Keratinocyte (primary cell): ENCODE measurements at regions not wholly inside any gene's neighbourhood (a gene's known extent, or its start where the extent isn't known, plus 50 kb on each side); places are given as distances from the start of the nearest gene placed in this dataset.
A peak's percentile ranks its signal among the peaks of the same experiment; 100 is the strongest.

ENCODE experiments used
- DNase-seq: peaks from one replicate; pipeline ENCODE4 v3.0.0-alpha.2; 2011; ENCODE audit warnings: low read depth, missing footprints, low spot score
- FAIRE-seq: peaks from 2 replicates; lab custom pipeline; 2011; peaks lifted over from hg19 to GRCh38; lab: Jason Lieb, UNC
- H2AFZ ChIP-seq: 2 replicates; pipeline ENCODE4 v1.6.0; 2012; ENCODE audit warnings: low read length, control low read depth, inconsistent platforms; ENCODE audit not compliant: control insufficient read depth
- H3K27ac ChIP-seq: 2 replicates; pipeline ENCODE4 v1.5.1; 2011; ENCODE audit warnings: low read length; ENCODE audit not compliant: control insufficient read depth, insufficient read depth
- H3K27me3 ChIP-seq: 3 replicates; pipeline ENCODE4 v1.6.0; 2011; ENCODE audit warnings: low read length; ENCODE audit not compliant: control insufficient read depth, insufficient read depth; ENCODE audit errors: extremely low read depth
- H3K36me3 ChIP-seq, 2 experiments: 2 replicates in 1 of 2; 3 replicates in 1 of 2; pipeline ENCODE4 v1.5.1; 2011; ENCODE audit warnings: low read length in 2 of 2, mild to moderate bottlenecking in 1 of 2; ENCODE audit not compliant: control insufficient read depth in 2 of 2, insufficient read depth in 2 of 2; ENCODE audit errors: extremely low read depth in 1 of 2
- H3K4me1 ChIP-seq: 3 replicates; pipeline ENCODE4 v1.5.1; 2011; ENCODE audit warnings: low read length; ENCODE audit not compliant: control insufficient read depth, insufficient read depth; ENCODE audit errors: extremely low read depth
- H3K4me2 ChIP-seq: 3 replicates; pipeline ENCODE4 v1.6.0; 2011; ENCODE audit warnings: low read depth, low read length; ENCODE audit not compliant: control insufficient read depth, insufficient read depth; ENCODE audit errors: extremely low read depth
- H3K4me3 ChIP-seq, 3 experiments: fragments of 200-600 bp in 1 of 3; sonication (generic) in 1 of 3; 2 replicates in 2 of 3; 3 replicates in 1 of 3; pipeline ENCODE4 v1.5.1; 2011 to 2016; ENCODE audit warnings: low read length in 3 of 3, mild to moderate bottlenecking in 3 of 3, control low read depth in 2 of 3, inconsistent platforms in 1 of 3, low read depth in 1 of 3, mixed read lengths in 1 of 3, mixed run types in 1 of 3, moderate library complexity in 1 of 3; ENCODE audit not compliant: control insufficient read depth in 2 of 3, insufficient read depth in 2 of 3; ENCODE audit errors: extremely low read depth in 1 of 3
- H3K79me2 ChIP-seq: 2 replicates; pipeline ENCODE4 v1.6.0; 2012; ENCODE audit warnings: low read length; ENCODE audit not compliant: control insufficient read depth, insufficient read depth
- H3K9ac ChIP-seq: 3 replicates; pipeline ENCODE4 v1.6.0; 2011; ENCODE audit warnings: low read length; ENCODE audit not compliant: control insufficient read depth, insufficient read depth; ENCODE audit errors: extremely low read depth
- H3K9me1 ChIP-seq: 3 replicates; pipeline ENCODE4 v1.6.0; 2011; ENCODE audit warnings: low read length; ENCODE audit not compliant: control insufficient read depth, insufficient read depth; ENCODE audit errors: extremely low read depth
- H3K9me3 ChIP-seq: 2 replicates; pipeline ENCODE4 v1.5.1; 2012; ENCODE audit warnings: low read depth, low read length; ENCODE audit not compliant: control insufficient read depth
- H4K20me1 ChIP-seq: 3 replicates; pipeline ENCODE4 v1.6.0; 2011; ENCODE audit warnings: low read length; ENCODE audit not compliant: control insufficient read depth, insufficient read depth; ENCODE audit errors: extremely low read depth
- EZH2 ChIP-seq: IDR thresholded peaks from one replicate; pipeline ENCODE4 v1.6.1; 2012; ENCODE audit warnings: inconsistent platforms, mild to moderate bottlenecking, low read length, moderate library complexity
- dilution Hi-C: fragments of 300-500 bp; cut with MboI; formaldehyde crosslinking; loops from one replicate; pipeline ENCODE4 v1.7.0; 2020; ENCODE audit warnings: low sequenced_read_pairs; ENCODE audit not compliant: extremely low pct_ligation_motif_present
- TF ChIP-seq, protein P1 (sequence below), 3 experiments: IDR thresholded peaks in 1 of 3; conservative IDR thresholded peaks in 1 of 3; optimal IDR thresholded peaks in 1 of 3; 2 replicates in 2 of 3; 3 replicates in 1 of 3; pipeline versions ENCODE3 to v1.5.1; 2011; ENCODE audit warnings: low read length in 3 of 3, mild to moderate bottlenecking in 3 of 3, moderate library complexity in 2 of 3, control low read depth in 1 of 3, inconsistent platforms in 1 of 3; ENCODE audit not compliant: insufficient read depth in 2 of 3; ENCODE audit errors: extremely low read depth in 1 of 3

DNA sequence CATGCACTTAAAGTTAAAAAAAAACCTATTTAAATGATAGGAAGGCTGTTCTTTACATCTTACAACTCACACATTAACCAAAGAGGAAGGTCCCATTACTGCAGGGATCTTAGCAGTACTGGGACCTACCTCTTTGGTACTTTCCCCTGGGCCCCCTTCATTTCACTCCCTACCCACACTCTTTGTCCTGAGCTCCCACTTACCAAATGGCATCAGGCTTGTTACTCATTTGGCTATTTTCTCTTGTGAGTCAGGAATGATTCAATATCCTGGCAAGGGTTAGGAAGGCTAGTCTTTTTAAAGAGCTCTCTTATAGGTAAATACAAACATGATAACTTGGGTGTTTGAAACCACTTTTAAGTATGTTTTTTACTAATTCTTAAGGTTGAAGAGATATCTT is 117.4 kb upstream of the ELL2 start:
- Histone ChIP-seq H3K4me3 (no peak overlapping the region), H2AFZ (no peak overlapping the region), H3K79me2 (no peaks in the 10 kb centered on the region), H3K4me2 (peak overlapping the region; percentile 46), H3K4me1 (peaks cover 59% of the 10 kb centered on the region), H4K20me1 (no peaks in the 10 kb centered on the region), H3K9me3 (no peaks in the 10 kb centered on the region), H3K27me3 (no peaks in the 10 kb centered on the region), H3K9ac (peak overlapping the region; percentile 55), H3K9me1 (no peaks in the 10 kb centered on the region), H3K36me3 (no peaks in the 10 kb centered on the region), H3K27ac (peak overlapping the region; percentile 97)
- FAIRE-seq, result peak; percentile 98
- no peak for TF ChIP-seq EZH2
- TF ChIP-seq, protein P1, sequence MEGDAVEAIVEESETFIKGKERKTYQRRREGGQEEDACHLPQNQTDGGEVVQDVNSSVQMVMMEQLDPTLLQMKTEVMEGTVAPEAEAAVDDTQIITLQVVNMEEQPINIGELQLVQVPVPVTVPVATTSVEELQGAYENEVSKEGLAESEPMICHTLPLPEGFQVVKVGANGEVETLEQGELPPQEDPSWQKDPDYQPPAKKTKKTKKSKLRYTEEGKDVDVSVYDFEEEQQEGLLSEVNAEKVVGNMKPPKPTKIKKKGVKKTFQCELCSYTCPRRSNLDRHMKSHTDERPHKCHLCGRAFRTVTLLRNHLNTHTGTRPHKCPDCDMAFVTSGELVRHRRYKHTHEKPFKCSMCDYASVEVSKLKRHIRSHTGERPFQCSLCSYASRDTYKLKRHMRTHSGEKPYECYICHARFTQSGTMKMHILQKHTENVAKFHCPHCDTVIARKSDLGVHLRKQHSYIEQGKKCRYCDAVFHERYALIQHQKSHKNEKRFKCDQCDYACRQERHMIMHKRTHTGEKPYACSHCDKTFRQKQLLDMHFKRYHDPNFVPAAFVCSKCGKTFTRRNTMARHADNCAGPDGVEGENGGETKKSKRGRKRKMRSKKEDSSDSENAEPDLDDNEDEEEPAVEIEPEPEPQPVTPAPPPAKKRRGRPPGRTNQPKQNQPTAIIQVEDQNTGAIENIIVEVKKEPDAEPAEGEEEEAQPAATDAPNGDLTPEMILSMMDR (optimal IDR thresholded peaks at IDR 0.05 in 1 of 3, IDR thresholded peaks at IDR 0.05 in 1 of 3, conservative IDR thresholded peaks at IDR 0.05 in 1 of 3; ENCODE audit: extremely low read depth in 1 of 3, insufficient read depth in 2 of 3, low read length in 3 of 3), result no peak
- dilution Hi-C loops, result no loop called here
- no peak for DNase-seq

GRCh38 chr5:96076451-96076850 is 114.8 kb upstream of the ELL2 start:
- Histone ChIP-seq H3K4me3 (no peak overlapping the region), H3K27me3 (no peaks in the 10 kb centered on the region), H3K9me3 (no peaks in the 10 kb centered on the region), H3K79me2 (no peaks in the 10 kb centered on the region), H3K9ac (no peak overlapping the region), H3K4me2 (no peak overlapping the region), H3K4me1 (peaks cover 58% of the 10 kb centered on the region), H3K27ac (peak overlapping the region; percentile 56), H2AFZ (no peak overlapping the region), H3K36me3 (no peaks in the 10 kb centered on the region), H4K20me1 (no peaks in the 10 kb centered on the region), H3K9me1 (no peaks in the 10 kb centered on the region)
- no peak for TF ChIP-seq EZH2
- TF ChIP-seq, protein P1 (optimal IDR thresholded peaks at IDR 0.05 in 1 of 3, IDR thresholded peaks at IDR 0.05 in 1 of 3, conservative IDR thresholded peaks at IDR 0.05 in 1 of 3; ENCODE audit: extremely low read depth in 1 of 3, insufficient read depth in 2 of 3, low read length in 3 of 3), result no peak
- FAIRE-seq (no peak), DNase-seq (no peak)
- dilution Hi-C loops, result no loop called here
